BE2C (cell line): ENCODE measurements at regions not wholly inside any gene's neighbourhood (a gene's known extent, or its start where the extent isn't known, plus 50 kb on each side); places are given as distances from the start of the nearest gene placed in this dataset.

Source experiments
- DNase-seq: peaks from one replicate; pipeline ENCODE4 v3.0.0-alpha.2; 2020
- H3K27me3 ChIP-seq: fragments of 250-450 bp; sonication (Bioruptor Pico); 2 replicates; pipeline ENCODE4 v1.5.1; 2020; ENCODE audit warnings: mild to moderate bottlenecking
- H3K36me3 ChIP-seq: fragments of 250-450 bp; sonication (Bioruptor Pico); 2 replicates; pipeline ENCODE4 v1.5.1; 2020; ENCODE audit warnings: mild to moderate bottlenecking
- H3K4me1 ChIP-seq: fragments of 250-450 bp; sonication (Bioruptor Pico); 2 replicates; pipeline ENCODE4 v1.5.1; 2020
- H3K4me3 ChIP-seq: 2 replicates; pipeline ENCODE4 v1.5.1; 2011; ENCODE audit warnings: low read depth, low read length
- H3K9me3 ChIP-seq: fragments of 250-450 bp; sonication (Bioruptor Pico); 2 replicates; pipeline ENCODE4 v1.5.1; 2020
- TF ChIP-seq, protein P1 (sequence below): IDR thresholded peaks from 2 replicates; pipeline ENCODE4 v1.5.1; 2012; ENCODE audit warnings: mild to moderate bottlenecking, low read depth, low read length

DNA sequence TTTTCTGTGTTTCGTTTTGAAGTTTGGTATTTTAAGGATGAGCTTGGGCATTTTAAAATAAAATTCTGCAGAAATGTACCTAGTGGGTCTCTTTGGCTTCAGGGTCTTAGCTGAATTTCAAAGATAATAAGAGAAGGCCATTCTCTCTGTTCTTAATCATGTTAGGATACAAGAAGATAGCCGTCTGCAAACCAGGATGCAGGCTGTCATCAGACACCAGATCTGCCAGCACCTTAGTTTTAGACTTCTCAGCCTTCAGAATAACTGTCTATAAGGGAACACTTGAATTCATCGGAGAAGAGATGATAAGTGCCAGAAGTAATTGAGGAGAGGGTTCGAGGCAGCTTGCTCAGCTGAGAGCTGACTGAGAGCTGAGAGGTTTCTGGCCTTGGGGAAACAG lies 202.1 kb downstream of the REEP3 start:
- no peak for DNase-seq
- Histone ChIP-seq H3K4me1 (peaks cover 32% of the 10 kb centered on the region), H3K27me3 (no peaks in the 10 kb centered on the region), H3K9me3 (no peaks in the 10 kb centered on the region; the same call in 1 of the 2 replicates), H3K36me3 (no peaks in the 10 kb centered on the region; the same call in 1 of the 2 replicates), H3K4me3 (no peak overlapping the region)
- TF ChIP-seq, protein P1, sequence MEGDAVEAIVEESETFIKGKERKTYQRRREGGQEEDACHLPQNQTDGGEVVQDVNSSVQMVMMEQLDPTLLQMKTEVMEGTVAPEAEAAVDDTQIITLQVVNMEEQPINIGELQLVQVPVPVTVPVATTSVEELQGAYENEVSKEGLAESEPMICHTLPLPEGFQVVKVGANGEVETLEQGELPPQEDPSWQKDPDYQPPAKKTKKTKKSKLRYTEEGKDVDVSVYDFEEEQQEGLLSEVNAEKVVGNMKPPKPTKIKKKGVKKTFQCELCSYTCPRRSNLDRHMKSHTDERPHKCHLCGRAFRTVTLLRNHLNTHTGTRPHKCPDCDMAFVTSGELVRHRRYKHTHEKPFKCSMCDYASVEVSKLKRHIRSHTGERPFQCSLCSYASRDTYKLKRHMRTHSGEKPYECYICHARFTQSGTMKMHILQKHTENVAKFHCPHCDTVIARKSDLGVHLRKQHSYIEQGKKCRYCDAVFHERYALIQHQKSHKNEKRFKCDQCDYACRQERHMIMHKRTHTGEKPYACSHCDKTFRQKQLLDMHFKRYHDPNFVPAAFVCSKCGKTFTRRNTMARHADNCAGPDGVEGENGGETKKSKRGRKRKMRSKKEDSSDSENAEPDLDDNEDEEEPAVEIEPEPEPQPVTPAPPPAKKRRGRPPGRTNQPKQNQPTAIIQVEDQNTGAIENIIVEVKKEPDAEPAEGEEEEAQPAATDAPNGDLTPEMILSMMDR, result no peak

DNA sequence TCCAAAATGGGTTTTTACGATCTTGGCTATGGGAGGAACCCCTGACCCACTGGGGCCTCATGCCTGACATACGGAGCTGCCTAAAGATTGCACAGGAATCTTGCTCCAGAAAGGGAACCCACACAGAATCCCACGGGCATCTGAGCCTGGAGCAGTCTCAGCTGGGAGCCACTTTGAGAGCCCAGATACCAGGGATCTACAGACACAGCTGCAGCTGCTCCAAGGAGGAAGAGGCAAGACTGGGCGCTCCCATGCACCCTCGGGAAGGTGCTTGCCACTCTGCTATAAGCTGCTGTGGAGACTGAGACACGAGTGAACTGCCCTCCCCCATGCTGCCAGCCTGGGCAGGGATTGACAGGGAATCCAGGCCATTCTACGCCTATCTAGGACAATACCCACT lies 202.5 kb downstream of the REEP3 start:
- no peak overlapping the region for H3K4me3 ChIP-seq
- DNase-seq, result no peak
- H3K4me1 ChIP-seq, result peaks cover 28% of the 10 kb centered on the region
- H3K9me3 ChIP-seq, result no peaks in the 10 kb centered on the region; the same call in 1 of the 2 replicates
- H3K27me3 ChIP-seq, result no peaks in the 10 kb centered on the region
- TF ChIP-seq, protein P1, result no peak
- no peaks in the 10 kb centered on the region; the same call in 1 of the 2 replicates for H3K36me3 ChIP-seq

DNA sequence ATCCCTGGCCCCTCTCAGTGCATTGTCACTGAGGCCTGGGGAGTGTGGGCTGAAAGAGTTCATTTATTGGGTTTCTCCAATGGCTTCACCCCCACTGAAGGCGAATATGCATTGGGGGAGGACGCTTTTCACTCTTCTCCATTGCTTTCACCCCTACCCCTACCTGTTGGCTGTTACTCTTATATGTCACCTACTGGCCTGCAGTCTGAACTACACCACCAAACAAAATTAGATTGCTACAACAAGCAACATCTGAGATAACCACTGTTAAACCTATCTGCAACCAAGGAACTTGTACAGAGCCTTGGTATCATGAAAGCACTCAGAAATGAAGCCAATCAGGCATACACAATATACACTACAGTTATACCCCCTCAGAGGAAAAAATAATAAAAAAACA lies 203.7 kb downstream of the REEP3 start:
- no peak for DNase-seq
- Histone ChIP-seq H3K36me3 (no peaks in the 10 kb centered on the region; the same call in 1 of the 2 replicates), H3K9me3 (no peaks in the 10 kb centered on the region; the same call in 1 of the 2 replicates), H3K27me3 (no peaks in the 10 kb centered on the region), H3K4me1 (peaks cover 17% of the 10 kb centered on the region), H3K4me3 (no peak overlapping the region)
- TF ChIP-seq, protein P1, result peak; percentile 25; the same call in 1 of the 2 replicates

DNA sequence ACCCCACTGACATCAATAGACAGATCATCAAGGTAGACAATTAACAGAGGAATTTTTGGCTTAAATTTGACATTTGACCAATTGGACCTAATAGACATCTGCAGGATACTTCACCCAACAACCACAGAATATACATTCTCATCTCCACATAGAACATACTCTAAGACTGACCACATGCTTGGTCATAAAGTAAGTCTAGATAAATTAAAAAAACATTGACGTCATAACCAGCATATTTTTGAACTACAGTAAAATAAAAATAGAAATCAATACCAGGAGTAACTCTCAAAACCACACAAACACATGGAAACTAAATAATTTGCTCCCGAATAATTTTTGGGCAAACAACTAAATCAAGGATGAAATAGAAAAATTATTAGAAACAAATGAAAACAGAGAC lies 205.7 kb downstream of the REEP3 start:
- no peak for DNase-seq
- Histone ChIP-seq H3K4me1 (peaks cover 12% of the 10 kb centered on the region), H3K4me3 (no peak overlapping the region), H3K27me3 (no peaks in the 10 kb centered on the region), H3K36me3 (no peaks in the 10 kb centered on the region; the same call in 1 of the 2 replicates), H3K9me3 (no peaks in the 10 kb centered on the region; the same call in 1 of the 2 replicates)
- TF ChIP-seq, protein P1, result no peak

DNA sequence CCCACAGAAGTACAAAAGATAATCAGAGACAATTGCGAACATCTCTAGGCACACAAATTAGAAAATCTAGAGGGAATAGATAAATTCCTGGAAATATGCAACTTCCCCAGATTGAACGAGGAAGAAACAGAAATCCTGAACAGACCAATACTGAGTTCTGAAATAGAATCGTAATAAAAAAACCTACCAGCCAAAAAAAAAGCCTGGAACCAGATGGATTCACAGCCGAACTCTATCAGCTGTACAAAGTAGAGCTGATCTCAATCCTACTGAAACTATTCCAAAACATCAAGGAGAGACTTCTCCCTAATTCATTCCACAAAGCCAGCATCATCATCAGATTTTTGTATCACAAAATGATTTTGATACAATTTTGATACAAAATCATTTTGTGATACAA lies 206.4 kb downstream of the REEP3 start:
- TF ChIP-seq, protein P1, result no peak
- DNase-seq, result no peak
- no peaks in the 10 kb centered on the region for H3K27me3 ChIP-seq
- H3K4me3 ChIP-seq, result no peak overlapping the region
- peaks cover 6% of the 10 kb centered on the region for H3K4me1 ChIP-seq
- H3K9me3 ChIP-seq, result no peaks in the 10 kb centered on the region; the same call in 1 of the 2 replicates
- H3K36me3 ChIP-seq, result no peaks in the 10 kb centered on the region; the same call in 1 of the 2 replicates

DNA sequence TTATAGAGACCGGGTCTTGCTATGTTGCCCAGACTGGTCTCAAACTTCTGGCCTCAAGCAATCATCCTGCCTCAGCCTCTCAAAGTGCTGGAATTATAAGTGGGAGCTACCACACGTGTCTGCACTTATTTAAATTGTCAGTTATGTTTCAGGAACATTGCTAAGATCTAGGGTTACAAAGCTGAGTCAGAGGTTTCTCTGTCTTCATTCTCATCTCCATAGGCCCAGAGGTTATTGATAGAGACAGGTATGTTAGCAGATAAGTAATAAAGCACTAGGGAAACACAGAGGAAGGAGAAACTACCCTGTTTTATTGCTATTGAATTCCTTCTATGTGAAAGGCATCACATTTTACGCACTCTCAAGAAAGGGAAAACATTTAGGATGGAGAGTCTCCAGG lies 214.1 kb downstream of the REEP3 start:
- no peaks in the 10 kb centered on the region for H3K4me1 ChIP-seq
- no peaks in the 10 kb centered on the region for H3K27me3 ChIP-seq
- H3K4me3 ChIP-seq, result no peak overlapping the region
- no peaks in the 10 kb centered on the region for H3K9me3 ChIP-seq
- H3K36me3 ChIP-seq, result no peaks in the 10 kb centered on the region
- DNase-seq, result no peak
- TF ChIP-seq, protein P1, result no peak
